OCI-LY3 (cell line): ENCODE measurements at regions not wholly inside any gene's neighbourhood (a gene's known extent, or its start where the extent isn't known, plus 50 kb on each side); places are given as distances from the start of the nearest gene placed in this dataset.

Experiments used
- H2AFZ ChIP-seq: fragments of 200-600, 300-600 bp; shearing (Covaris generic); 2 replicates; pipeline ENCODE4 v1.6.0; 2014; ENCODE audit warnings: antibody characterized with exemption, low read depth, low read length
- H3K27ac ChIP-seq: fragments of 200-600, 300-600 bp; sonication (generic); 2 replicates; pipeline ENCODE4 v1.5.1; 2014; ENCODE audit warnings: mild to moderate bottlenecking, low read length, moderate library complexity, mixed read lengths
- H3K27me3 ChIP-seq: fragments of 200-600, 300-600 bp; sonication (generic); 2 replicates; pipeline ENCODE4 v1.6.1; 2014; ENCODE audit warnings: low read depth, low read length, mixed read lengths
- H3K36me3 ChIP-seq: fragments of 200-600, 300-600 bp; sonication (generic); replicated peaks from 2 replicates; pipeline ENCODE3; 2014; ENCODE audit warnings: low read depth, low read length, mixed read lengths
- H3K4me1 ChIP-seq: fragments of 300-600, 200-600 bp; sonication (generic); 2 replicates; pipeline ENCODE4 v1.6.1; 2014; ENCODE audit warnings: low read length, mixed read lengths
- H3K4me2 ChIP-seq: fragments of 200-600, 300-600 bp; sonication (generic); 2 replicates; pipeline ENCODE4 v1.6.1; 2014; ENCODE audit warnings: low read length, mixed read lengths
- H3K4me3 ChIP-seq: fragments of 300-600, 200-600 bp; sonication (generic); 2 replicates; pipeline ENCODE4 v1.5.1; 2014; ENCODE audit warnings: antibody characterized with exemption, mild to moderate bottlenecking, low read length, moderate library complexity
- H3K79me2 ChIP-seq: fragments of 300-600, 200-600 bp; shearing (Covaris generic); 2 replicates; pipeline ENCODE4 v1.6.1; 2014; ENCODE audit warnings: mild to moderate bottlenecking, low read length, mixed read lengths
- H3K9ac ChIP-seq: fragments of 300-600, 200-600 bp; shearing (Covaris generic); 2 replicates; pipeline ENCODE4 v1.6.0; 2014; ENCODE audit warnings: mild to moderate bottlenecking, low read length, moderate library complexity
- H3K9me3 ChIP-seq: fragments of 200-600, 300-600 bp; shearing (Covaris generic); 2 replicates; pipeline ENCODE4 v1.6.1; 2014; ENCODE audit warnings: low read length, mixed read lengths; ENCODE audit not compliant: insufficient read depth
- H4K20me1 ChIP-seq: fragments of 200-600, 300-600 bp; sonication (generic); 2 replicates; pipeline ENCODE4 v1.6.1; 2016; ENCODE audit warnings: low read length, mixed read lengths; ENCODE audit not compliant: insufficient read depth
- EZH2phosphoT487 ChIP-seq: fragments of 200-600 bp; shearing (Covaris generic); IDR thresholded peaks from 2 replicates; pipeline ENCODE4 v1.6.1; 2018; ENCODE audit warnings: antibody characterized with exemption, mixed run types, low read depth
- TF ChIP-seq, protein P1 (sequence below): fragments of 200-600, 300-600 bp; sonication (generic); IDR thresholded peaks from 2 replicates; pipeline ENCODE4 v1.5.1; 2014; ENCODE audit warnings: antibody characterized with exemption, low read length, low read depth

DNA sequence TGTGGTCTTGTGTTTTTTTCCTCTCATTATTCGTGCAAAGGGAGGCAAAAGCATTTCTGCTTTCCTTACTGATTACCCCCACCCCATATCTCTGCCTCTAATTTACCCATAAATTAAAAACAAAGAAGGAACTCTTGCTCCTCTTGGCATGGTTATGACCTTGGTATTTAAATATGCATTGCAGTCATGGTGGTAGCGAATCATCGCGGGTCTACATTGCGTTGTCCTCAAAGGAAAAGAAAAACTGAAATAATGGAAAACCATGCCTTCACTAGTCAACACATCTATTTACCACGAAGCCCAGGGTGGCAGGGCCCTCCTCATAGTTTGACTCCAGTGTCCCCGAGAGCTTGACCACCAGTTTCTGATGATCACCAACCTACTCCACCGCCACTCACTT is 126.7 kb upstream of the PARP11 start:
- no peaks in the 10 kb centered on the region for H3K9me3 ChIP-seq
- H4K20me1 ChIP-seq = no peaks in the 10 kb centered on the region
- H3K27ac ChIP-seq = no peak overlapping the region

DNA sequence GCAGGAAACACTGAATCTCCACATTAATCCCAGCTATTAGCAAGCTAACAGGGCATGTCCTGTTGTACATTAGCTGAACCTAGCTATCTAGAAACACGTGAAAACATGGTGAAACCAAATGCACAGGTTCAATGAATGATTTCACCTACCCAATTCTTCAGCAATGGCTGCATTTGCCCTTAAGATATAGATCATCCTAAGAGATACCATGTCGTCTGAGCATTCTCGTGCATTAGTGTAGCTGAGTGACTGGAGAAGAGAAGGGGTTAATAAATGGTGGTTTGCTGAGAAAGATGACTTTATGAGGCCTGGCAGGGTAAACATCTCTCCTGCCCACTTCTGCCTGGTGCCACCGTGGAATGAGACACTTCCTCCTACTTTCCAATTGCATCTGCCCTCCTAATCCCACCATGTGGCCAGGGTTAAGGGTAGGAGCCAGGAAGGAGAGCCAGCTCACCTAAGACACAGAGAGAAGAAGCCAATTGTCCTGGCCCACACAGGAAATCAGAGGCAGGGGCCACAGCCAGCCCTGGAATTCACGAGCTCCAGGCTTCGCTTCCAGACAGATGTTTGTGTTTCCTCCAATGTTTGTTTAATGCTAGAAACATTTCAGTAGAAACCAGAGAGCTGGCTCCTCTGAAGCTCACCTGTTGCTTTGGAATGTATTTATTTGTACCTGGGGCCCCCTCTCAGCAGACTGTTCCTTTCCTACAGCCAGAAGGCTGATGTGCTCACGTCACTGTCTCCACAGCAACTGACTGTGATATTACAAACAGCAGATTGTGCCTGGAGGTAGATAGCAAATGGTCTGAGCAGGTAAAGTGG is 126.0 kb upstream of the PARP11 start:
- Histone ChIP-seq H3K27me3 (peaks cover 6% of the 10 kb centered on the region), H3K9ac (no peak overlapping the region), H3K27ac (no peak overlapping the region), H2AFZ (no peak overlapping the region), H3K4me2 (no peak overlapping the region), H3K4me1 (peaks cover 11% of the 10 kb centered on the region), H4K20me1 (no peaks in the 10 kb centered on the region), H3K36me3 (no peaks in the 10 kb centered on the region), H3K4me3 (no peak overlapping the region), H3K9me3 (no peaks in the 10 kb centered on the region), H3K79me2 (no peaks in the 10 kb centered on the region)
- no peak for TF ChIP-seq EZH2phosphoT487
- TF ChIP-seq, protein P1, sequence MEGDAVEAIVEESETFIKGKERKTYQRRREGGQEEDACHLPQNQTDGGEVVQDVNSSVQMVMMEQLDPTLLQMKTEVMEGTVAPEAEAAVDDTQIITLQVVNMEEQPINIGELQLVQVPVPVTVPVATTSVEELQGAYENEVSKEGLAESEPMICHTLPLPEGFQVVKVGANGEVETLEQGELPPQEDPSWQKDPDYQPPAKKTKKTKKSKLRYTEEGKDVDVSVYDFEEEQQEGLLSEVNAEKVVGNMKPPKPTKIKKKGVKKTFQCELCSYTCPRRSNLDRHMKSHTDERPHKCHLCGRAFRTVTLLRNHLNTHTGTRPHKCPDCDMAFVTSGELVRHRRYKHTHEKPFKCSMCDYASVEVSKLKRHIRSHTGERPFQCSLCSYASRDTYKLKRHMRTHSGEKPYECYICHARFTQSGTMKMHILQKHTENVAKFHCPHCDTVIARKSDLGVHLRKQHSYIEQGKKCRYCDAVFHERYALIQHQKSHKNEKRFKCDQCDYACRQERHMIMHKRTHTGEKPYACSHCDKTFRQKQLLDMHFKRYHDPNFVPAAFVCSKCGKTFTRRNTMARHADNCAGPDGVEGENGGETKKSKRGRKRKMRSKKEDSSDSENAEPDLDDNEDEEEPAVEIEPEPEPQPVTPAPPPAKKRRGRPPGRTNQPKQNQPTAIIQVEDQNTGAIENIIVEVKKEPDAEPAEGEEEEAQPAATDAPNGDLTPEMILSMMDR = no peak

More for the DNA sequence above, 126.7 kb upstream of the PARP11 start:
- H2AFZ ChIP-seq = no peak overlapping the region
- no peak overlapping the region for H3K4me3 ChIP-seq
- H3K27me3 ChIP-seq = peaks cover 4% of the 10 kb centered on the region
- H3K4me1 ChIP-seq = peaks cover 7% of the 10 kb centered on the region
- no peaks in the 10 kb centered on the region for H3K79me2 ChIP-seq
- TF ChIP-seq, protein P1 = no peak
- TF ChIP-seq EZH2phosphoT487 = no peak
- no peaks in the 10 kb centered on the region for H3K36me3 ChIP-seq
- H3K4me2 ChIP-seq = no peak overlapping the region
- H3K9ac ChIP-seq = no peak overlapping the region

DNA sequence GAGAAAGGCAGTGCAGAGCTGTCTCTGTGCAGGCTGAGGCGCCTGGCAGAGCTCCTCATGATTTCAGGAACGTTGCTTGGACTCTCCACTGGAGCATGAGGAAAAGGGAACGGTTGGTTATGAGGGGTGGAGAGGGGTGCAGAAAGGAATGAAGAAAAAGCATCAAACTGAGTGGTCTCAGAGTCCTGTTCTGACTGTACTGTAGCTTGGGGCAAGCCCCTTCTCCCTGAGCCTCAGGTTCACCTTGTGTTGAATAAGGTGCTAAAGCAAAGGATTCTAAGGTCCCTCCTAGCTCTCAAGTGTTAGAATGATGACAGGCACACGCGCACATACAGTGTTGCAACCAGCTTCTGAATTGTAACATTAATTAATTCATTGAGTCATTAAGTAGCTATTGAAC is 125.2 kb upstream of the PARP11 start:
- H3K27me3 ChIP-seq = peaks cover 10% of the 10 kb centered on the region
- H3K79me2 ChIP-seq = no peaks in the 10 kb centered on the region
- no peak overlapping the region for H3K27ac ChIP-seq
- no peaks in the 10 kb centered on the region for H3K36me3 ChIP-seq
- H3K4me2 ChIP-seq = no peak overlapping the region
- H3K9ac ChIP-seq = no peak overlapping the region
- no peak overlapping the region for H3K4me3 ChIP-seq
- H3K4me1 ChIP-seq = peaks cover 11% of the 10 kb centered on the region
- H3K9me3 ChIP-seq = no peaks in the 10 kb centered on the region
- H4K20me1 ChIP-seq = no peaks in the 10 kb centered on the region
- TF ChIP-seq EZH2phosphoT487 = no peak
- TF ChIP-seq, protein P1 = no peak
- H2AFZ ChIP-seq = no peak overlapping the region

DNA sequence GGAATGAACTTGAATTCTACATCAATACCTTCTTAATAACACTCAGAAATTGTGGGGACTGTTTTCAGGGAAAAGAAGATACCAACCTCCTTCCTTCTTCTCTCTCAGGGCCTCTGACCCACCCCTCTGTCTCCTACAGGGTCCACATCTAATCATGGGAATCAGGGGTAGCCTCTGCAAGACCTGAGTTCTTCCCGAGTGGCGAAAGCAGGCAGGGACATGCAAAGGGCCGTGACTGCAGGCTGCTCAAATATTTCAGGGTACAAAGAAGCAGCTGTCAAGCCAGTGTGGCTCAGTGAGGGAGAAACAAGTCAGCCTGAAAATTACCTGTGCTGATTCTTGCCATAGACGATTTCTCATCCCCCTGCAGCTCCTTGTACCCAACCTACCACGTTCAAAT is 123.1 kb upstream of the PARP11 start:
- no peak overlapping the region for H3K9ac ChIP-seq
- H3K36me3 ChIP-seq = no peaks in the 10 kb centered on the region
- no peak overlapping the region for H3K27ac ChIP-seq
- no peaks in the 10 kb centered on the region for H4K20me1 ChIP-seq
- peaks cover 11% of the 10 kb centered on the region for H3K4me1 ChIP-seq
- H3K4me3 ChIP-seq = no peak overlapping the region
- TF ChIP-seq, protein P1 = no peak
- no peak for TF ChIP-seq EZH2phosphoT487
- no peaks in the 10 kb centered on the region for H3K9me3 ChIP-seq
- peaks cover 28% of the 10 kb centered on the region for H3K27me3 ChIP-seq
- no peak overlapping the region for H3K4me2 ChIP-seq
- H3K79me2 ChIP-seq = no peaks in the 10 kb centered on the region
- H2AFZ ChIP-seq = no peak overlapping the region
